Stimulated activated memory B cell treated with anti-CD40 and anti-IgM and Interleukin-4, amounts not matched to agents 10 μg/mL and 1 μg/mL and 100 μg/mL, for 72 hours (primary cell): ENCODE measurements at regions not wholly inside any gene's neighbourhood (a gene's known extent, or its start where the extent isn't known, plus 50 kb on each side); places are given as distances from the start of the nearest gene placed in this dataset.

ENCODE experiments used
- ATAC-seq: fragments of 150-1000 bp; cut with Tn5 transposase; 2 replicates; pipeline ENCODE4 v1.10.0; 2021
- H3K27ac Mint-ChIP-seq: one replicate; pipeline ENCODE4 v1.8.0; 2022; ENCODE audit warnings: mild to moderate bottlenecking, mixed read lengths
- H3K27me3 Mint-ChIP-seq: one replicate; pipeline ENCODE4 v1.8.0; 2022; ENCODE audit warnings: mixed read lengths
- H3K36me3 Mint-ChIP-seq: one replicate; pipeline ENCODE4 v1.8.0; 2022; ENCODE audit warnings: mixed read lengths
- H3K4me1 Mint-ChIP-seq: one replicate; pipeline ENCODE4 v1.8.0; 2022; ENCODE audit warnings: mixed read lengths
- H3K4me3 Mint-ChIP-seq: one replicate; pipeline ENCODE4 v1.8.0; 2022; ENCODE audit warnings: mild to moderate bottlenecking, moderate library complexity, mixed read lengths
- H3K9me3 Mint-ChIP-seq: one replicate; pipeline ENCODE4 v1.8.0; 2022; ENCODE audit warnings: mixed read lengths

- Mint-ChIP-seq H3K36me3 (no peaks in the 10 kb centered on the region), H3K4me3 (no peak overlapping the region), H3K4me1 (no peaks in the 10 kb centered on the region), H3K9me3 (no peaks in the 10 kb centered on the region), H3K27me3 (no peaks in the 10 kb centered on the region), H3K27ac (no peak overlapping the region)
- ATAC-seq, result no peak
These were observed 1126.4 kb upstream of the SEMA6A start for GRCh38 chr5:117701062-117701461.

- Mint-ChIP-seq H3K27ac (no peak overlapping the region), H3K4me3 (no peak overlapping the region), H3K4me1 (no peaks in the 10 kb centered on the region), H3K36me3 (no peaks in the 10 kb centered on the region), H3K9me3 (no peaks in the 10 kb centered on the region), H3K27me3 (no peaks in the 10 kb centered on the region)
- ATAC-seq, result no peak
These were observed 1118.0 kb upstream of the SEMA6A start for GRCh38 chr5:117692606-117693005.

- Mint-ChIP-seq H3K27me3 (no peaks in the 10 kb centered on the region), H3K27ac (no peak overlapping the region), H3K4me1 (no peaks in the 10 kb centered on the region), H3K9me3 (no peaks in the 10 kb centered on the region), H3K4me3 (no peak overlapping the region), H3K36me3 (no peaks in the 10 kb centered on the region)
- no peak for ATAC-seq
These were observed 1116.7 kb upstream of the SEMA6A start for GRCh38 chr5:117691081-117691870.

GRCh38 chr5:117690612-117691011, 1116.0 kb upstream of the SEMA6A start:
- H3K4me1 Mint-ChIP-seq, result no peaks in the 10 kb centered on the region
- ATAC-seq, result no peak

GRCh38 chr5:117686926-117687325, 1112.3 kb upstream of the SEMA6A start:
- ATAC-seq, result no peak
- H3K27me3 Mint-ChIP-seq, result no peaks in the 10 kb centered on the region
- no peaks in the 10 kb centered on the region for H3K36me3 Mint-ChIP-seq
- H3K27ac Mint-ChIP-seq, result no peak overlapping the region
- H3K4me1 Mint-ChIP-seq, result no peaks in the 10 kb centered on the region
- H3K4me3 Mint-ChIP-seq, result no peak overlapping the region
- H3K9me3 Mint-ChIP-seq, result no peaks in the 10 kb centered on the region

More at GRCh38 chr5:117690612-117691011, 1116.0 kb upstream of the SEMA6A start:
- Mint-ChIP-seq H3K36me3 (no peaks in the 10 kb centered on the region), H3K27ac (no peak overlapping the region), H3K9me3 (no peaks in the 10 kb centered on the region), H3K4me3 (no peak overlapping the region), H3K27me3 (no peaks in the 10 kb centered on the region)

- Mint-ChIP-seq H3K4me1 (no peaks in the 10 kb centered on the region), H3K36me3 (no peaks in the 10 kb centered on the region), H3K4me3 (no peak overlapping the region), H3K27ac (no peak overlapping the region), H3K27me3 (no peaks in the 10 kb centered on the region), H3K9me3 (no peaks in the 10 kb centered on the region)
- ATAC-seq, result no peak
These were observed 1107.8 kb upstream of the SEMA6A start for GRCh38 chr5:117682416-117682815.

GRCh38 chr5:117681431-117682254, 1107.0 kb upstream of the SEMA6A start:
- Mint-ChIP-seq H3K4me1 (no peaks in the 10 kb centered on the region), H3K4me3 (no peak overlapping the region), H3K27me3 (no peaks in the 10 kb centered on the region), H3K9me3 (no peaks in the 10 kb centered on the region), H3K27ac (no peak overlapping the region), H3K36me3 (no peaks in the 10 kb centered on the region)
- ATAC-seq, result no peak

- Mint-ChIP-seq H3K27me3 (no peaks in the 10 kb centered on the region), H3K9me3 (no peaks in the 10 kb centered on the region), H3K4me3 (no peak overlapping the region), H3K36me3 (no peaks in the 10 kb centered on the region), H3K27ac (no peak overlapping the region), H3K4me1 (no peaks in the 10 kb centered on the region)
- no peak for ATAC-seq
These were observed 1105.8 kb upstream of the SEMA6A start for GRCh38 chr5:117680426-117680825.

GRCh38 chr5:117679046-117679445, 1104.4 kb upstream of the SEMA6A start:
- Mint-ChIP-seq H3K9me3 (no peaks in the 10 kb centered on the region), H3K27ac (no peak overlapping the region), H3K4me1 (no peaks in the 10 kb centered on the region), H3K27me3 (no peaks in the 10 kb centered on the region), H3K36me3 (no peaks in the 10 kb centered on the region), H3K4me3 (no peak overlapping the region)
- no peak for ATAC-seq

GRCh38 chr5:117675646-117676045, 1101.0 kb upstream of the SEMA6A start:
- no peak for ATAC-seq
- H3K9me3 Mint-ChIP-seq, result no peaks in the 10 kb centered on the region
- no peaks in the 10 kb centered on the region for H3K4me1 Mint-ChIP-seq
- H3K27ac Mint-ChIP-seq, result no peak overlapping the region
- no peak overlapping the region for H3K4me3 Mint-ChIP-seq
- no peaks in the 10 kb centered on the region for H3K27me3 Mint-ChIP-seq
- no peaks in the 10 kb centered on the region for H3K36me3 Mint-ChIP-seq

GRCh38 chr5:117671551-117671950, 1096.9 kb upstream of the SEMA6A start:
- Mint-ChIP-seq H3K4me1 (no peaks in the 10 kb centered on the region), H3K9me3 (no peaks in the 10 kb centered on the region), H3K4me3 (no peak overlapping the region), H3K36me3 (no peaks in the 10 kb centered on the region), H3K27ac (no peak overlapping the region), H3K27me3 (no peaks in the 10 kb centered on the region)
- no peak for ATAC-seq

GRCh38 chr5:117667105-117667504, 1092.5 kb upstream of the SEMA6A start:
- Mint-ChIP-seq H3K9me3 (no peaks in the 10 kb centered on the region), H3K4me3 (no peak overlapping the region), H3K36me3 (no peaks in the 10 kb centered on the region), H3K27me3 (no peaks in the 10 kb centered on the region), H3K4me1 (no peaks in the 10 kb centered on the region), H3K27ac (no peak overlapping the region)
- no peak for ATAC-seq

- H3K4me3 Mint-ChIP-seq, result no peak overlapping the region
- H3K36me3 Mint-ChIP-seq, result no peaks in the 10 kb centered on the region
- H3K27me3 Mint-ChIP-seq, result no peaks in the 10 kb centered on the region
- H3K9me3 Mint-ChIP-seq, result peaks cover 3% of the 10 kb centered on the region
- no peaks in the 10 kb centered on the region for H3K4me1 Mint-ChIP-seq
- no peak for ATAC-seq
- H3K27ac Mint-ChIP-seq, result no peak overlapping the region
These were observed 1090.5 kb upstream of the SEMA6A start for GRCh38 chr5:117665121-117665520.

GRCh38 chr5:117662361-117662760, 1087.7 kb upstream of the SEMA6A start:
- Mint-ChIP-seq H3K27ac (no peak overlapping the region), H3K9me3 (peaks cover 3% of the 10 kb centered on the region), H3K27me3 (no peaks in the 10 kb centered on the region), H3K4me3 (no peak overlapping the region), H3K4me1 (no peaks in the 10 kb centered on the region), H3K36me3 (no peaks in the 10 kb centered on the region)
- ATAC-seq, result no peak

- H3K27me3 Mint-ChIP-seq, result no peaks in the 10 kb centered on the region
- H3K4me1 Mint-ChIP-seq, result no peaks in the 10 kb centered on the region
- peaks cover 3% of the 10 kb centered on the region for H3K9me3 Mint-ChIP-seq
- no peak overlapping the region for H3K27ac Mint-ChIP-seq
- no peak overlapping the region for H3K4me3 Mint-ChIP-seq
- no peak for ATAC-seq
- no peaks in the 10 kb centered on the region for H3K36me3 Mint-ChIP-seq
These were observed 1082.9 kb upstream of the SEMA6A start for GRCh38 chr5:117657541-117657940.

- ATAC-seq, result no peak
- no peaks in the 10 kb centered on the region for H3K9me3 Mint-ChIP-seq
- H3K36me3 Mint-ChIP-seq, result no peaks in the 10 kb centered on the region
- no peaks in the 10 kb centered on the region for H3K27me3 Mint-ChIP-seq
- no peak overlapping the region for H3K4me3 Mint-ChIP-seq
- H3K27ac Mint-ChIP-seq, result no peak overlapping the region
- no peaks in the 10 kb centered on the region for H3K4me1 Mint-ChIP-seq
These were observed 1078.3 kb upstream of the SEMA6A start for GRCh38 chr5:117652958-117653280.
